K562 (cell line): ENCODE measurements at regions not wholly inside any gene's neighbourhood (a gene's known extent, or its start where the extent isn't known, plus 50 kb on each side); places are given as distances from the start of the nearest gene placed in this dataset.

Source experiments
- ATAC-seq: fragments of 200-7000 bp; cut with Tn5 transposase; 3 replicates; pipeline ENCODE4 v1.9.1; 2020; ENCODE audit warnings: moderate library complexity
- BruUV-seq: library from RNA; stranded (reverse); fragments of 400-500 nt; replicated peaks from 2 replicates; lab custom pipeline; 2021; lab: Mats Ljungman, UMichigan
- CTCF ChIA-PET: fragments of 300-600 bp; formaldehyde crosslinking; extraction: SDS; loops from one replicate; lab custom pipeline; 2021; ENCODE audit warnings: low intra/inter-chr PET ratio; lab: Yijun Ruan, JAX
- POLR2A ChIA-PET: fragments of 300-600, 350-650 bp; sonication (Branson Sonifier 250); formaldehyde crosslinking; extraction: SDS; loops from one replicate; lab custom pipeline; 2021; ENCODE audit warnings: antibody characterized with exemption, inconsistent platforms; lab: Yijun Ruan, JAX
- DNase-seq, 4 experiments: peaks; one replicate each; pipeline versions ENCODE4 v3.0.0 to v3.0.0-alpha.2; 2011 to 2018; ENCODE audit warnings: low spot score in 3 of 4, mixed read lengths in 3 of 4; ENCODE audit errors: extremely low read depth in 1 of 4
- FAIRE-seq: peaks from 2 replicates; lab custom pipeline; 2011; peaks lifted over from hg19 to GRCh38; lab: Jason Lieb, UNC
- H2AFZ ChIP-seq: 2 replicates; pipeline ENCODE4 v1.6.0; 2011; ENCODE audit warnings: low read depth, low read length, control low read depth, inconsistent platforms
- H3K27ac ChIP-seq: fragments of 200-600 bp; 3 replicates; pipeline ENCODE4 v1.8.0; 2011; ENCODE audit warnings: low read depth, mild to moderate bottlenecking, control low read depth, inconsistent platforms, low read length, moderate library complexity, mixed read lengths; ENCODE audit errors: extremely low read depth
- H3K27me3 ChIP-seq, 2 experiments: fragments of 300-600 bp in 1 of 2; 2 replicates in 1 of 2; 3 replicates in 1 of 2; pipeline versions ENCODE4 v1.6.0 to v1.8.0; 2011; ENCODE audit warnings: inconsistent platforms in 2 of 2, low read length in 2 of 2, mild to moderate bottlenecking in 1 of 2, mixed read lengths in 1 of 2, moderate library complexity in 1 of 2; ENCODE audit not compliant: control insufficient read depth in 2 of 2, insufficient read depth in 2 of 2
- H3K36me3 ChIP-seq: fragments of 300-600 bp; 3 replicates; pipeline ENCODE4 v1.8.0; 2011; ENCODE audit warnings: mild to moderate bottlenecking, low read length, inconsistent platforms; ENCODE audit not compliant: control insufficient read depth, insufficient read depth
- H3K4me1 ChIP-seq, 2 experiments: fragments of 200-600 bp in 1 of 2; replicated peaks in 1 of 2; 2 replicates in 1 of 2; 3 replicates in 1 of 2; pipeline versions ENCODE4 v1.5.1 to v1.8.0; 2011; ENCODE audit warnings: inconsistent platforms in 2 of 2, low read length in 2 of 2, mild to moderate bottlenecking in 1 of 2, mixed read lengths in 1 of 2, moderate library complexity in 1 of 2; ENCODE audit not compliant: control insufficient read depth in 2 of 2, insufficient read depth in 2 of 2
- H3K4me2 ChIP-seq: 2 replicates; pipeline ENCODE4 v1.6.1; 2011; ENCODE audit warnings: low read length, control low read depth, inconsistent platforms, mixed read lengths; ENCODE audit not compliant: insufficient read depth
- H3K4me3 ChIP-seq: fragments of 200-600 bp; sonication (generic), shearing (Covaris generic); 2 replicates; pipeline ENCODE4 v1.5.1; 2016; ENCODE audit warnings: control low read depth, inconsistent platforms
- H3K79me2 ChIP-seq: fragments of 200-600 bp; 3 replicates; pipeline ENCODE4 v1.8.0; 2011; ENCODE audit warnings: low read length, inconsistent platforms; ENCODE audit not compliant: control insufficient read depth, insufficient read depth
- H3K9ac ChIP-seq, 2 experiments: 2 replicates each; pipeline versions ENCODE4 v1.6.0 to v1.6.1; 2011; ENCODE audit warnings: low read depth in 2 of 2, low read length in 2 of 2, control low read depth in 1 of 2, inconsistent platforms in 1 of 2, mild to moderate bottlenecking in 1 of 2, mixed read lengths in 1 of 2; ENCODE audit not compliant: insufficient read depth in 1 of 2
- H3K9me1 ChIP-seq: one replicate; pipeline ENCODE4 v1.6.0; 2011; ENCODE audit warnings: inconsistent platforms, mild to moderate bottlenecking, low read length, moderate library complexity; ENCODE audit not compliant: control insufficient read depth, insufficient read depth
- H3K9me3 ChIP-seq: replicated peaks from 2 replicates; pipeline ENCODE4 v1.5.1; 2011; ENCODE audit warnings: low read depth, low read length, inconsistent platforms; ENCODE audit not compliant: control insufficient read depth, insufficient read depth
- H4K20me1 ChIP-seq: replicated peaks from 2 replicates; pipeline ENCODE4 v1.6.1; 2011; ENCODE audit warnings: low read length, inconsistent platforms, mixed read lengths; ENCODE audit not compliant: control insufficient read depth, insufficient read depth
- BACH1 ChIP-seq: fragments of 200-800 bp; sonication (Bioruptor generic); IDR thresholded peaks from 2 replicates; pipeline ENCODE4 v1.6.1; 2016; ENCODE audit warnings: missing genetic modification characterization, missing compliant biosample characterization
- CBFA2T2 ChIP-seq: fragments of 450-650 bp; conservative IDR thresholded peaks from 2 replicates; pipeline ENCODE4 v1.6.1; 2017; ENCODE audit warnings: mild to moderate bottlenecking
- EP400 ChIP-seq: fragments of 450-650 bp; IDR thresholded peaks from 2 replicates; pipeline ENCODE4 v1.6.1; 2017; ENCODE audit warnings: antibody characterized with exemption, mild to moderate bottlenecking, moderate library complexity
- ETV1 ChIP-seq: fragments of 450-650 bp; conservative IDR thresholded peaks from 2 replicates; pipeline ENCODE4 v1.6.1; 2016; ENCODE audit warnings: missing genetic modification characterization, control low read depth, low read depth, missing compliant biosample characterization
- ETV5 ChIP-seq: sonication (generic); formaldehyde crosslinking; IDR thresholded peaks from 2 replicates; pipeline ENCODE4 v1.4.0; 2020; ENCODE audit warnings: low read depth, mild to moderate bottlenecking, missing genetic modification reagents
- FOXA1 ChIP-seq: fragments of 450-650 bp; IDR thresholded peaks from 2 replicates; pipeline ENCODE4 v1.6.1; 2016; ENCODE audit warnings: mild to moderate bottlenecking, borderline replicate concordance
- FOXM1 ChIP-seq, 2 experiments: fragments of 450-650 bp in 1 of 2; sonication (generic) in 1 of 2; formaldehyde crosslinking in 1 of 2; IDR thresholded peaks; 2 replicates each; pipeline versions ENCODE4 v1.6.1 to v1.9.0; 2017 to 2022; ENCODE audit warnings: low read depth in 2 of 2, mild to moderate bottlenecking in 2 of 2, missing genetic modification reagents in 1 of 2, moderate library complexity in 1 of 2
- FOXP4 ChIP-seq: sonication (generic); formaldehyde crosslinking; IDR thresholded peaks from 2 replicates; pipeline ENCODE4 v1.8.0; 2022; ENCODE audit warnings: mild to moderate bottlenecking, missing genetic modification reagents, borderline replicate concordance
- MBD1 ChIP-seq: fragments of 250-450 bp; sonication (Bioruptor Pico); IDR thresholded peaks from 2 replicates; pipeline ENCODE4 v1.8.0; 2022; ENCODE audit warnings: inconsistent platforms
- MCM2 ChIP-seq: fragments of 450-650 bp; IDR thresholded peaks from 2 replicates; pipeline ENCODE4 v1.6.1; 2017; ENCODE audit warnings: low read depth, mild to moderate bottlenecking
- NEUROD1 ChIP-seq: fragments of 150-350 bp; IDR thresholded peaks from 2 replicates; pipeline ENCODE4 v1.6.1; 2014; ENCODE audit warnings: borderline replicate concordance, low read length, low read depth; ENCODE audit not compliant: partially characterized antibody
- POLR2B ChIP-seq: fragments of 450-650 bp; IDR thresholded peaks from 2 replicates; pipeline ENCODE4 v1.6.1; 2018; ENCODE audit warnings: low read depth; ENCODE audit not compliant: partially characterized antibody
- PRMT5 ChIP-seq: sonication (generic); formaldehyde crosslinking; IDR thresholded peaks from 2 replicates; pipeline ENCODE4 v1.5.0; 2020; ENCODE audit warnings: missing genetic modification reagents
- SNRNP70 ChIP-seq: fragments of 200-400 bp; formaldehyde crosslinking; optimal IDR thresholded peaks from 2 replicates; pipeline ENCODE3; 2017; ENCODE audit warnings: low read depth, low read length
- TEAD4 ChIP-seq, 2 experiments: sonication (generic) in 1 of 2; formaldehyde crosslinking in 1 of 2; IDR thresholded peaks; 2 replicates each; pipeline versions ENCODE4 v1.6.1 to v1.8.0; 2012 to 2022; ENCODE audit warnings: borderline replicate concordance in 1 of 2, inconsistent platforms in 1 of 2, low read length in 1 of 2, mild to moderate bottlenecking in 1 of 2, missing genetic modification reagents in 1 of 2
- YBX1 ChIP-seq: fragments of 450-650 bp; IDR thresholded peaks from 2 replicates; pipeline ENCODE4 v1.7.1; 2016; ENCODE audit warnings: mild to moderate bottlenecking
- ZNF639 ChIP-seq, 2 experiments: fragments of 200-800 bp in 1 of 2; sonication (Bioruptor generic) in 1 of 2; sonication (generic) in 1 of 2; formaldehyde crosslinking in 1 of 2; IDR thresholded peaks in 1 of 2; conservative IDR thresholded peaks in 1 of 2; 2 replicates each; pipeline versions ENCODE4 v1.5.0 to v1.6.1; 2016 to 2020; ENCODE audit warnings: missing compliant biosample characterization in 1 of 2, missing genetic modification characterization in 1 of 2, missing genetic modification reagents in 1 of 2
- WGBS: fragments of 100-300 bp; shearing (Covaris generic); methylation state at CpG from one replicate; pipeline ENCODE4 v1.1.6; 2016; ENCODE audit warnings: low coverage, mixed read lengths; ENCODE audit not compliant: insufficient coverage; ENCODE audit errors: missing lambda C conversion rate; 5-methylcytosine and 5-hydroxymethylcytosine counted together
- in situ Hi-C: fragments of 300-500 bp; cut with MboI; formaldehyde crosslinking; loops from 4 replicates; pipeline ENCODE4 v1.15.0; 2018; ENCODE audit warnings: inconsistent platforms, mixed read lengths
- intact Hi-C: fragments of 100-400 bp; cut with micrococcal nuclease; formaldehyde crosslinking; loops from 2 replicates; pipeline ENCODE4 v1.14.2; 2022

- Histone ChIP-seq H3K4me1 (no peaks in the 10 kb centered on the region), H3K9ac (no peak overlapping the region), H3K79me2 (no peaks in the 10 kb centered on the region), H3K27ac (no peak overlapping the region), H4K20me1 (no peaks in the 10 kb centered on the region), H3K27me3 (peaks cover 0 to 3% of the 10 kb centered on the region in 2 experiments; a peak in 1 of 5 replicates), H2AFZ (no peak overlapping the region), H3K4me2 (no peak overlapping the region), H3K9me3 (no peaks in the 10 kb centered on the region), H3K9me1 (no peaks in the 10 kb centered on the region), H3K4me3 (no peak overlapping the region), H3K36me3 (no peaks in the 10 kb centered on the region)
- FAIRE-seq (no peak), ATAC-seq (no peak), DNase-seq (no peak)
- TF ChIP-seq EP400, result no peak
- TF ChIP-seq MCM2, result no peak
- no peak for TF ChIP-seq YBX1
- no peak for TF ChIP-seq ZNF639 (CRISPR knock-in tag; conservative IDR thresholded peaks at IDR 0.05 in 1 of 2, IDR thresholded peaks at IDR 0.05 in 1 of 2)
- no peak for TF ChIP-seq FOXM1 (IDR thresholded peaks at IDR 0.05; ENCODE audit: low read depth)
- no peak for TF ChIP-seq FOXM1 (CRISPR knock-in tag; IDR thresholded peaks at IDR 0.05; ENCODE audit: low read depth)
- no peak for TF ChIP-seq POLR2B
- no peak for TF ChIP-seq CBFA2T2
- TF ChIP-seq BACH1 (tag), result no peak
- no peak for TF ChIP-seq ETV5 (CRISPR knock-in tag)
- TF ChIP-seq FOXP4 (CRISPR knock-in tag), result no peak
- TF ChIP-seq MBD1 (CRISPR knock-in tag), result no peak
- no peak for TF ChIP-seq ETV1 (tag)
- no peak for TF ChIP-seq NEUROD1
- TF ChIP-seq PRMT5, result no peak
- TF ChIP-seq TEAD4 (IDR thresholded peaks at IDR 0.05; ENCODE audit: low read length), result no peak
- TF ChIP-seq TEAD4 (CRISPR knock-in tag; IDR thresholded peaks at IDR 0.05; ENCODE audit: borderline replicate concordance), result no peak
- TF ChIP-seq SNRNP70, result no peak
- no peak for TF ChIP-seq FOXA1
- no TSS peak for BruUV-seq
- in situ Hi-C loops (no loop called here), intact Hi-C loops (no loop called here)
- ChIA-PET POLR2A (no interaction called here), CTCF (no interaction called here)
- WGBS, result 0% methylated on average over 2 of the region's 2 CpGs
Measured at GRCh38 chr10:130968964-130969363, 342.6 kb downstream of the TCERG1L start.
